GM23248 (cell line): ENCODE measurements at regions not wholly inside any gene's neighbourhood (a gene's known extent, or its start where the extent isn't known, plus 50 kb on each side); places are given as distances from the start of the nearest gene placed in this dataset.

Source experiments
- EZH2 ChIP-seq: fragments of 200-600 bp; sonication (generic); IDR thresholded peaks from 2 replicates; pipeline ENCODE4 v1.6.1; 2018; ENCODE audit warnings: antibody characterized with exemption, mild to moderate bottlenecking; ENCODE audit not compliant: insufficient read depth, poor library complexity, severe bottlenecking
- EZH2phosphoT487 ChIP-seq: fragments of 200-600 bp; sonication (generic); IDR thresholded peaks from 2 replicates; pipeline ENCODE4 v1.6.1; 2018; ENCODE audit warnings: antibody characterized with exemption, moderate library complexity, mild to moderate bottlenecking, low read depth; ENCODE audit not compliant: insufficient read depth

DNA sequence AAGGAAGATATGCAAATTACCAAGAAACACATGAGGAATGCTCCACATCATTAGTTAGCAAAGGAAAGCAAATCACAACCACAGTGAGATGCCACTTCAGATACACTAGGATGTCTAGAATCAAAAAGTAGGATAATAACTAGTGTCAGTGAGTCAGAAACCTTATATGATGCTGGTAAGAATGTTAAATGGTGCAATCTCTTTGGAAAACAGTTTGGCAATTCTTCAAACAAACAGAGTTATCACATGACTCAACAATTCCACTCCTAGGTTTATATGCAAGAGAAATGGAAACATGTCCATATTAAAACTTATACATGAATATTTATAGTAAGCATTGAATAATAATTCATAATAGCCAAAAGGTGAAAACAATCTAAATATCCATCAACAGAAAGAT, 220.9 kb downstream of the FOXG1 start:
- TF ChIP-seq EZH2, result no peak
- no peak for TF ChIP-seq EZH2phosphoT487
